GM21528 (cell line): ENCODE measurements at regions not wholly inside any gene's neighbourhood (a gene's known extent, or its start where the extent isn't known, plus 50 kb on each side); places are given as distances from the start of the nearest gene placed in this dataset.

Experiments used
- ATAC-seq: cut with Tn5 transposase; IDR thresholded peaks from one replicate; pipeline ENCODE4 v1.9.1; 2021; ENCODE audit warnings: mild to moderate bottlenecking, moderate library complexity; ENCODE audit not compliant: unreplicated experiment, low FRiP score

- ATAC-seq = no peak
These were observed 125.0 kb upstream of the TLE4 start for GRCh38 chr9:79446523-79447307.

- no peak for ATAC-seq
These were observed 124.5 kb upstream of the TLE4 start for GRCh38 chr9:79447308-79447605.

DNA sequence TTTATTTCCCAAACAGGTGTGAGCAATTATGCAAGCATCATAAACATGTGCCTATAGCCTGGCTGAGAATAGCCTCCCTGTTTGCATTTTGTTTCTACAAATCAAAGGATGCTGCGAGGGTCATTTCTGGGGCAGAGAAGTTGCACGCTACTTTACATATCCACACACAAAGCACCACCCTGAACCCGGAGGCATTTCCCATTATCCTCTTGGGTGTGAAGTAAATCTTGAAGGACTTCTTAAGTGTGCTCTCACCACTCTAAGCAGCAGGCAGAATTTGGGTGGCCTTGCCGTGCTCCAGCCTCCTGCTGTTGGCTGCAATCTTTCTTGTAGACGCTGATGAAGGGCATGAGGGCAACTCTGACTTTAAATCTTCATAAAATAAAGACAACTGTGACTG lies 124.0 kb upstream of the TLE4 start:
- no peak for ATAC-seq

DNA sequence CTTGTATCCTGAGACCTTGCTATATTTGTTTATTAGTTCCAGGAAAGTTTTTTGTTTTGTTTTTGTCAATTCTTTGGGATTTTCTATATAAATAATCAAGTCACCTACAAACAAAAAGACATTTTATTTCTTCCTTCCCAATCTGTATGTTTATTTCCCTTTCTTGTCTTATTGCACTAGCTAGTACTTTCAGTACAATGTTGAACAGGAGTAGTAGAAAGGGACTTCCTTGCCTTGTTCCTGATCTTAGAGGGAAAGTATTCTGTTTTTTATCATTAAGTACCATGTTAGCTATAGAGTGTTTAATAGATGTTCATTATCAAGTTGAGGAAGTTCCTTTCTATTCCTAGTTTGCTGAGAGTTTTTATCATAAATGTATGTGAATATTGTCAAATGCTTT lies 119.5 kb upstream of the TLE4 start:
- no peak for ATAC-seq

DNA sequence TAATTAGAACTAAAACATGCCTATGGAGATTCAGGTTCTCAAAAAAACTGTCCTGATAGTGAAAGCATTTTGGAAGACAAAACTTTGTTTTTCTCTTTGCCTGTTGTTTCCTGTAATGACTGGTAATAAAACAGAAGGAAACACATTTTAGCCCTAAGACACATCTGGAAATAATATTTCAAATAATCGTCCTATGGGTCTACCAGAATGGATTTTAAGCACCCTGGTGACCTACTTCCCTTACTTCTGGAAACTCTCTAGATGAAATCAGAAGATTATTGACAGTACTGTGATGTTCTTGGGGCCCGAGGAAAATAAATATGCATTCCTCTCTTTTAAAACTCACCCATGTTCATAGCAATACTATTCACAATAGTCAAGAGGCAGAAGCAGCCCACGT lies 110.1 kb upstream of the TLE4 start:
- ATAC-seq = no peak

DNA sequence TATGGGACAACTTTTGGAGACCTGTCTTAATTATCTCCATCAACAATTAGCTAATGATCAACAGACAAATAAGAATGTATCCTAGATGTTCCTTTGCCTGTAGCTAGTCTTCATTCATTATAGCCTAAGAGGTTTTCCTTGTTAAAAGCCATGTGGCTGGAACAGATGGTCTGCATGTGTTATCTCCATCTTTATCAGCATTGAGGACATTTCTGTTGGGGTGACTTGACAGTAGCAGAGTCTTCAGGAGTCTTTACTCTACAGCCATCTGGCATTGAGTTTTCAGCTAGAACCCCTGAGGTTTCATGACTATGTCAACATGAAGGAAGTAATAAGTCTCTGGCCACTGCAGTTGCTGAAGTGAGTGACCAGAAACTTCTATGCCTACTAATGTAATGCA lies 106.6 kb upstream of the TLE4 start:
- ATAC-seq = no peak

GRCh38 chr9:79469164-79469563 lies 102.6 kb upstream of the TLE4 start:
- ATAC-seq = no peak

DNA sequence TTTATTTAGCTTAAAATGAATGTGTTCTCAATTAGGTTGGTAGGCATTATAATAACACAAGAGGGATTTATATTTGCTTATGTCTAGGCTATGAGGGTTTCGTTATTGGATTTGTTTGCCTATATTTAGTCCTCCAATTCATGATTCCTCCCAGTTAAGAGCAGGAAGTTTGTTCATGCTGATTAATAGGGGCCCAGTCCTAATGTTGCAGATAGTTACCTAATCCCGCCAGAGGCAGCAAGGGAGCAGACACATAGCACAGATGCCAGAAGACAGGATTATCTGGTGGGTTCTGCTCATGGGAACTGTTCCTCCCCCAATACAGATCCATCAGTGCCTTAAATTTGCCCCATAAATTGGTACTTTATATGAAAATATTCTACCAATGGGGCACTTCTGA lies 100.8 kb upstream of the TLE4 start:
- ATAC-seq = no peak

- no peak for ATAC-seq
These were observed 99.9 kb upstream of the TLE4 start for GRCh38 chr9:79471580-79472543.

DNA sequence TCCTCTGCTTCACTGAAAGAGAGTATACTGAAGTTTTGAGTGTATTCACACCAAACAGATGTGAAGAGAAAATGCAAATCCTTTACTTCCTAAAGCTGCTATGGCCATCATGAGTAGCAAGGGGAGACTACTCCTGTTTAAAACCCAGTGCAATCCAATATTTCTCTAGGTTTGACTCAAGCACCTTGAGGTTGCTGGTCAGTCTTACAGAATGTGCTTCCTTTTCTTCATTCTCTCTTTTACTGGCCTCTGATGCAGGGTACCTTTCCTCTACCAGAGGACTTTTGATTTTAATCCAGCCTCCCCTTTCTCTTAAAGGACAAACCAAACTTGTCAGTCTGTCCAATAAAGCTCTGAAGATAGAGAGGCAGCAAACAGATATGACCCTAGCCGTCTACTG lies 98.1 kb upstream of the TLE4 start:
- ATAC-seq = no peak

DNA sequence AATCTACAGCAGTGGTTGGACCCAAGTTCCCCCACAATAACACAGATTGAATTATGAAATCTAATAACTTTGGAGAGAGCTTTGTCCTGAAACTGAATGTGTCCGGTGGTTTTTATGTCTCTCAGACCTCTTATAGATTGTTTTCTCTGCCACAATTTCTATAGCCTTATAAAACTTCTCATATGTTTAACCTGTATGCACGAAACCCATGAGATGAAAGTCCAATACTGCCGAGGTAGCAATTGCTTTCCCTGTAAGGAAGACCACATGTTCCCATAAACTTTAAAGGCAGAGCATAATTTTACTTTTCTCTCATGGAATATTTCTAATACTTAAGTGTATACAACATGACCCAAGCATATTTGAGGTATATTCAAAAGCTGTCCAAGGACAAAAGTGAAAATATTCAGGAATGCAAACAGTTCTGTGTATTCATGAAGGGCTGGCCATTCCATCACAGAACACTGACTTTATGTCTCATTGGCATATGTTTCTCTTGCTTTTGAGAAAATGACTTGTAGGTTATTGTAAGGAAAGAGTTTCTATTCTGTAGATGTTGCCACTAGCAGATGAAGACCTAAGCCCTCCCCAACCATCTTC lies 94.4 kb upstream of the TLE4 start:
- no peak for ATAC-seq

GRCh38 chr9:79477955-79478771 lies 93.6 kb upstream of the TLE4 start:
- no peak for ATAC-seq

GRCh38 chr9:79480639-79481038 lies 91.1 kb upstream of the TLE4 start:
- no peak for ATAC-seq

DNA sequence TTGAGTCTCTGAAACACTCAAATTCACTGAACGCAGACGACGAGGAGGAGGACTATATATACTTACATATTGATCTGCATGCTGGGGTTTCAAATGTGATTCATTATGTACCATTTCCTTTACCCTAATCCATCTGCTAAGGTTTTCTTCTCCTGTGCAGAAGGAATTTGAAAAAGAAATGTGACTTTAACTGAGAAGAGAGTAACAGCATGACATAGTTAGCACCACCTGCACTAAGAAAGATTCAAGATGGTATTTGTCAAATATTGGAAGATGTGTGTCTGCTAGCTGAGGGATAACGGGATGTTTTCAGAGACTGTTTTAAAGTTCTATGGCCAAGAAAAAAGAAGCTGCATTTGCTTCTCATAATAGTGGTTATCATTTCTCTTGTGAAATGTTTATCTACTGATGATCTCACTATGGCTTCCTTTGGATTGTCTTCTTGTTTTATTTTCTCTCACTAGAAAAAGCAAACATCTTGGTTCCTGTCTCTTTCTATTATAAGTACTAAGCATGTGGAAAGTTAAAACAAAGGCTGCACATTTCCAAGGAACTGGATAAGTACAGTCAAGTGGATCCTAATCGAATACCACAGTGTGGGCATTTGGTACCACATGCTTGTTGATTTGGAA lies 89.8 kb upstream of the TLE4 start:
- no peak for ATAC-seq

- no peak for ATAC-seq
These were observed 86.5 kb upstream of the TLE4 start for GRCh38 chr9:79485258-79485657.

DNA sequence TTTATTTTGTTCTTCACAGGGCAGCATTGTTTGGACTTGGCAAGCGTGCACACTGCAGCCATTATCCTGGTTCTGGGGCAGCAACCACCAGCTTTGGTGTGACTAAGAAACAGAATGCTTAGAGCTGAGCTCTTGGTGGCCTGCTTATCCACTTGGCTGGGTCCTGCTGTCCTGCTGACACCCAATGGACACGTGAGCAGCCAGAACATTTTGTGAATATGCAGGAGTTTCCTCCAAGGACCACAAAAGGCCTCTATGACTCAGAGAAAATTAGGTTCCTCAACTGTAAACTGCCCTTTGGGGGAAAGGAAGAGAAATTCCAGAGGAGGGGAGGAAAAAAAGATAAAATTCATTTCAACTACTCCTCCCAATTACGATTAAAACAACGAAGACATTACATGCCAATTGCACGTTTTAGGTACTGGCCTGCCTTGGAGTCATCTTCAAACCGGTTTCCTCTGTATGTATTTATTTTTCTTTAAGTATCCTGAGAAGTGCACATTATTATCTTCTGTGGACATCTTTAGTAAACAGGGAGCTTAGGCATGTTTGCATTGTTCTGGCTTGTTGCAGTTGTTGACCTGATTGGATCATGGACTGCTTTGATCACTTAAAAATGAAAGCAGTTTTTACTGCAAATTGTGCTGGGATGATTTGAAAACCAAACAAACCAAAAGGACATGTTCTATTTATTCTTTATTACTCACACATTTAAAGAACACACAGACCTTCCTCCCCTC lies 82.3 kb upstream of the TLE4 start:
- ATAC-seq = no peak

- no peak for ATAC-seq
These were observed 81.0 kb upstream of the TLE4 start for GRCh38 chr9:79490657-79491248.

DNA sequence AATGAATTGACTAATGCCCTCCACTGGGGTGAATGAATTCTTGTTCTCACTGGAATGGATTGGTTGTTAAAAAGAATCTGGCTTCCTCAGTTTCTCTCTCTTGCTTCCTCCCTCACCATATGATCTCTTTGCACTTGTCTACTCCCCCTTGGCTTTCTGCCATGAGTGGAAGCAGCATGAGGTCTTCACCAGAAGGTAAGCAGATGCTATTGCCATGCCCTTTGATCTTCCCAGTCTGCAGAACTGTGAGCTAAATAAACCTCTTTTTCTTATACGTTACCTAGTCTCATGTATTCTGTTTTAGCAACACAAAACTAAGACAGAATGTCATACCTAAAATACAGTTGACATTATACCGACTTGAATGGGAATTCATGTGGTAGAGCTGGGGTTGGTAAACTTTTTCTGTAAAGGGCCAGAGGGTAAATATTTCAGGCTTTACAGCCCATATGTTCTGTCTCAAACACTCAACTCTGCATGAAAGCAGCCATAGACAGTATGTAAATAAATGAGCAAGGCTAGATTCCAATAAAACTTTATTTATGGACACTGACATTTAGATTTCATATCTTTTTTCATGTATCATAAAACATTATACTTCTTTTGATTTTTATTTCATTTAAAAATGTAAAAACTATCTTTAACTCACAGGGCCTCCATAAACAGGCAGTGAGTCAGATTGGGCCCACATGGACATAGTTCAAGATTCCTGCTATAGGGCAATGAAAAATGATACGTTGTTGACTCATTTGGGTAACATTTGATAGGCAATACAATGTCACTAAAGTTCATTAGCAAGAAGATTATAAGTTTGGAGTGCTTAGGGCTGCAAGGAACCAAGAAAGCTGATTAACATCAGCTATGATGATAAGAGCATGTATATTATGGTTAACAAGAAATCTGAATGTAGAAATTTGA lies 79.4 kb upstream of the TLE4 start:
- ATAC-seq = no peak
